ENCODE measurements at regions not wholly inside any gene's neighbourhood (a gene's known extent, or its start where the extent isn't known, plus 50 kb on each side); places are given as distances from the start of the nearest gene placed in this dataset.
A peak's percentile ranks its signal among the peaks of the same experiment; 100 is the strongest.

DNA sequence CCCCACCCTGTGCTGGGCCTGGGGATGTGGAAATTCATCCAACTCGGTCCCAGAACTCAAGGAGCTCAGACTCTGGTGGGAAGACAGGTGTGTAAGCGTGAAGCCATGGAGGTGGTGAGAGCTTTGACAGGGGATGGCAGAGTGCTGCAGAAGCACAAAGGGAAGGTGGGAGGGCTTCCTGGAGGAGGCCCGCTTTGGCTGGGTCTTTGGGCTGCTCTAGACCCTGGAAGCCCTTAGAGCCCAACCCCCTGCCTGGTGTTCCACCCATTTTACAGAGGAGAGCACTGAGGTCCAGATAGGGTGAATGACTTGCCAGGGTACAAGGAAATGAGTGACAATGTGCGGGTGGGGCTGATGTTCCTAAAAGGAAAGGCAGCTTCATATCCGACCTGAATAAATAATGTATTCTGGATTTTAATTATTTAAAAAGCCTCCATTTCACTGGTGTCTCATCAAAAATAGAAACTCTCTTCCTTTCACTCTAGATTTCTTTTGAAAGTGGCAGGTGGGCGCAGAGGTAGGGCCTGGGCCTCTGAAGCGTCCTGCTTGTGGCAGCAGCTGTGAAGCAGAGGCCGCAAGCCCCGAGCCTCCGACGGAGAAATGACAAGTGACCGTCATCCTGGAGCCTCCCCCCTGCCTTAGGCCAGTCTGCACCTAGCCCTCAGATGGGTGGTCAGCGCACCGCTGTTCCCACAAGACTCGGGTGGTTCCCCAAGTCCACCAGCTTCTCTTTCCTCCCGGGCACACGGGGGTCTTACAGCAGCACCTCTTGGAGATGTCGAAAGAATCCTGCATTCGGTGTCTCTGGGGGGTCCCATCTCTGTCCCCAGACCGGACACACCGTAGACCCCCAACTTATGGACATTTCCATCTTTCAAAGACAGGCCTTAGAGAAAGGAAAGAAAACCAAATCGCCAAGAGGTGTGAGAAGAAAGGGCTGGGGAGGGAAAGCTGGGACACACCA lies 71.0 kb upstream of the TAF1B start:
- Histone ChIP-seq H3K9me3 (no peaks in the 10 kb centered on the region), H3K4me3 (no peak overlapping the region), H3K27ac (peak overlapping the region in 1 of 4 donors; percentile 68), H3K4me1 (peaks cover 21 to 33% of the 10 kb centered on the region in 2 donors), H3K36me3 (no peaks in the 10 kb centered on the region), H3K27me3 (no peaks in the 10 kb centered on the region)
- peak in 1 of 2 donors; percentile 8 for DNase-seq
- intact Hi-C loops (cut with DNase I; ENCODE audit: low total_unique reads) (no loop called here), in situ Hi-C loops (cut with MboI; ENCODE audit: low sequenced_read_pairs in 4 of 4) (no loop called here)
- no peak for ATAC-seq
- TF ChIP-seq, protein P1, sequence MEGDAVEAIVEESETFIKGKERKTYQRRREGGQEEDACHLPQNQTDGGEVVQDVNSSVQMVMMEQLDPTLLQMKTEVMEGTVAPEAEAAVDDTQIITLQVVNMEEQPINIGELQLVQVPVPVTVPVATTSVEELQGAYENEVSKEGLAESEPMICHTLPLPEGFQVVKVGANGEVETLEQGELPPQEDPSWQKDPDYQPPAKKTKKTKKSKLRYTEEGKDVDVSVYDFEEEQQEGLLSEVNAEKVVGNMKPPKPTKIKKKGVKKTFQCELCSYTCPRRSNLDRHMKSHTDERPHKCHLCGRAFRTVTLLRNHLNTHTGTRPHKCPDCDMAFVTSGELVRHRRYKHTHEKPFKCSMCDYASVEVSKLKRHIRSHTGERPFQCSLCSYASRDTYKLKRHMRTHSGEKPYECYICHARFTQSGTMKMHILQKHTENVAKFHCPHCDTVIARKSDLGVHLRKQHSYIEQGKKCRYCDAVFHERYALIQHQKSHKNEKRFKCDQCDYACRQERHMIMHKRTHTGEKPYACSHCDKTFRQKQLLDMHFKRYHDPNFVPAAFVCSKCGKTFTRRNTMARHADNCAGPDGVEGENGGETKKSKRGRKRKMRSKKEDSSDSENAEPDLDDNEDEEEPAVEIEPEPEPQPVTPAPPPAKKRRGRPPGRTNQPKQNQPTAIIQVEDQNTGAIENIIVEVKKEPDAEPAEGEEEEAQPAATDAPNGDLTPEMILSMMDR (IDR thresholded peaks at IDR 0.05 in 4 of 5, conservative IDR thresholded peaks at IDR 0.05 in 1 of 5) = no peak
- no peak for TF ChIP-seq POLR2A (IDR thresholded peaks at IDR 0.05)

DNA sequence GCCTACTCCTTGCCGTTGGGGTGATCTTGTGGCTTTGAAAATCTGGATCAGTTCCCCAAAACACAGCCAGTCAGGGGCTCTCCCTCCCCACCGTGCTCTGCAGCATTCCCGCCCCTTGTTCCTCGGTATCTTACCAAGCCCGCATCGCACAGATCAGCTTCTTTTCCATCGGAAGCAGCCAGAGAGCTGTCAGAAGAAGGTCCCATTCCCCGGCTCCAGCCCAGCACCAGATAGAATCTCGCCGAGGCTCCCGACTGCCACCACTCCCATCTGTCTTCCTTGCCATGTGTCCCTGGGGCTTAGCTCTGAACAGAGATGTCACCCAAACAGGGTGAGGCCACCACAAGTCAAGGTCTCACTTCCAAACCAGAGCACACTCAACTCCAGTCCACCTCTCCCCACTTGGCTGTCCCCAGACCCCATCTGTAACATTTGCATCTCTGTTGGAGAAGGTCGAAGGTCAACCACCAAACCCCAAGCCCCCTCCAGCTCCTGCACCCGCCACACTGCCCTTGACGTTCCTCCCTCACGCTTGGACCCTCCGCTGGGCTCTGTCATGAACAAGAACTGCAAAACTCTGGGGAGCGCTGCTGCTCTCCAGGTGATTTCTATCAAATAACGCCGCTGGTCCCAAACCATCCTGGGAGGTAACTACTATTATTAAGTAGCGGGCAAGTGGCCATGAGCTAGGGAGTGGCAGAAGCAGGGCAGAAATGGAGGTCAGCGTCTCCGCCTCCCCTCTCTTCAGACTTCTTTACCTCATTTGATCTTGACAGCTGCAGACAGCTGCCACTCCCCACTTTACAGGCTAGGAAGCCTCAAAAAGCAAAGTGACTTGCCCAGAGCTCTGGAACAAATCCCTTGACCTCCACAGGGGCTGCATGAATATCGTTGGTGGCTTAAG lies 70.0 kb upstream of the TAF1B start:
- H3K4me1 ChIP-seq = peaks cover 21 to 29% of the 10 kb centered on the region in 2 donors
- ATAC-seq = peak in 1 of 2 donors; percentile 13
- H3K27ac ChIP-seq = peak overlapping the region in 3 of 4 donors; percentile 24 to 68 (median 42)
- peak in 1 of 2 donors; percentile 7 for DNase-seq
- H3K4me3 ChIP-seq = no peak overlapping the region
- H3K36me3 ChIP-seq = no peaks in the 10 kb centered on the region
- in situ Hi-C loops (cut with MboI; ENCODE audit: low sequenced_read_pairs in 4 of 4) (no loop called here), intact Hi-C loops (cut with DNase I; ENCODE audit: low total_unique reads) (no loop called here)
- no peaks in the 10 kb centered on the region for H3K9me3 ChIP-seq
- H3K27me3 ChIP-seq = no peaks in the 10 kb centered on the region
- TF ChIP-seq POLR2A (IDR thresholded peaks at IDR 0.05) = no peak
- TF ChIP-seq, protein P1 (IDR thresholded peaks at IDR 0.05 in 4 of 5, conservative IDR thresholded peaks at IDR 0.05 in 1 of 5) = no peak

GRCh38 chr2:9773903-9774239 lies 69.4 kb upstream of the TAF1B start:
- Histone ChIP-seq H3K4me1 (peaks cover 21 to 27% of the 10 kb centered on the region in 2 donors), H3K27ac (peak overlapping the region in 3 of 4 donors; percentile 24 to 68 (median 42))
- in situ Hi-C loops (cut with MboI; ENCODE audit: low sequenced_read_pairs in 4 of 4) = no loop called here

DNA sequence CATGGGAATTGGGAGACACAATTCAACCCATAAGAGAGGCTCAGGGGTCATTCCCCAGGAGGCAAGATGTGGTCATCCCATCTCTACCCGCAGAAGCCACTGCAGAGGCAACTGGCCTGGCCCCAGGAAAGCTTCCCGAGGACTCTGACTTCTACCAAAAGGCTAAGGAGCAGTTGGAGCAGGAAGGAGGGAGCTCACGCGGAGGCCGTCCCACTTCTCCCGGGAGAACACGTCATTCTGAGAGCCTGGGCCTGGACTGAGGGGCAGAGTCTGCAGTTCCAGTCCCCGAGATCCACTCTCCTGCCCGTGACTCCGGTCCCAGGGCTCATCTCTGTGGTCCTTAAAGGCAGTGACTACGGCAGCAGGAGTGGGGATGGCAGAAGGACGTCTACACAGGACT lies 69.0 kb upstream of the TAF1B start:
- Histone ChIP-seq H3K4me1 (peaks cover 21 to 27% of the 10 kb centered on the region in 2 donors), H3K36me3 (no peaks in the 10 kb centered on the region), H3K9me3 (no peaks in the 10 kb centered on the region), H3K27me3 (no peaks in the 10 kb centered on the region), H3K27ac (peak overlapping the region in 3 of 4 donors; percentile 4 to 68 (median 60)), H3K4me3 (no peak overlapping the region)
- intact Hi-C loops (cut with DNase I; ENCODE audit: low total_unique reads) = no loop called here
- TF ChIP-seq POLR2A (IDR thresholded peaks at IDR 0.05) = no peak
- TF ChIP-seq, protein P1 (IDR thresholded peaks at IDR 0.05 in 4 of 5, conservative IDR thresholded peaks at IDR 0.05 in 1 of 5) = no peak
- in situ Hi-C loops (cut with MboI; ENCODE audit: low sequenced_read_pairs in 4 of 4) = no loop called here
- ATAC-seq = peak; percentile 22 to 23
- peak in 1 of 2 donors; percentile 34 for DNase-seq

More at GRCh38 chr2:9773903-9774239, 69.4 kb upstream of the TAF1B start:
- DNase-seq (peak in 1 of 2 donors; percentile 22), ATAC-seq (peak in 1 of 2 donors; percentile 15)
- Histone ChIP-seq H3K9me3 (no peaks in the 10 kb centered on the region), H3K27me3 (no peaks in the 10 kb centered on the region), H3K36me3 (no peaks in the 10 kb centered on the region), H3K4me3 (no peak overlapping the region)
- TF ChIP-seq, protein P1 (IDR thresholded peaks at IDR 0.05 in 4 of 5, conservative IDR thresholded peaks at IDR 0.05 in 1 of 5) = no peak
- intact Hi-C loops (cut with DNase I; ENCODE audit: low total_unique reads) = no loop called here
